Retina (tissue), 1 donor: ENCODE measurements at regions not wholly inside any gene's neighbourhood (a gene's known extent, or its start where the extent isn't known, plus 50 kb on each side); places are given as distances from the start of the nearest gene placed in this dataset.
"Not testable (repeated sequence)": the region's sequence is repeated elsewhere in the genome, so short reads cannot be mapped to it uniquely, and the experiment has no call there.

Experiments used
- DNase-seq: peaks from one replicate; pipeline ENCODE4 v3.0.0-alpha.2; 2016

GRCh38 chr12:69141074-69141473 lies 98.3 kb upstream of the CPSF6 start:
- DNase-seq = no peak

GRCh38 chr12:69149270-69149669 lies 90.1 kb upstream of the CPSF6 start:
- DNase-seq = no peak

- no peak for DNase-seq
These were observed 89.1 kb upstream of the CPSF6 start for GRCh38 chr12:69150083-69150795.

GRCh38 chr12:69150796-69151127 lies 88.6 kb upstream of the CPSF6 start:
- DNase-seq = no peak

GRCh38 chr12:69151254-69151764 lies 88.1 kb upstream of the CPSF6 start:
- no peak for DNase-seq

GRCh38 chr12:69154585-69155363 lies 84.6 kb upstream of the CPSF6 start:
- DNase-seq = peak; percentile 68

- peak; percentile 88 for DNase-seq
These were observed 82.2 kb upstream of the CPSF6 start for GRCh38 chr12:69157023-69157655.

GRCh38 chr12:69161829-69162228 lies 77.5 kb upstream of the CPSF6 start:
- peak; percentile 37 for DNase-seq

GRCh38 chr12:69163681-69164362 lies 75.5 kb upstream of the CPSF6 start:
- DNase-seq = no peak

GRCh38 chr12:69167648-69168165 lies 71.7 kb upstream of the CPSF6 start:
- DNase-seq = no peak

- no peak for DNase-seq
These were observed 71.0 kb upstream of the CPSF6 start for GRCh38 chr12:69168363-69168762.

- no peak for DNase-seq
These were observed 70.5 kb upstream of the CPSF6 start for GRCh38 chr12:69168828-69169227.

- no peak for DNase-seq
These were observed 69.1 kb upstream of the CPSF6 start for GRCh38 chr12:69170293-69170692.

GRCh38 chr12:69171881-69172280 lies 67.5 kb upstream of the CPSF6 start:
- no peak for DNase-seq

GRCh38 chr12:69172491-69172890 lies 66.9 kb upstream of the CPSF6 start:
- DNase-seq = no peak

GRCh38 chr12:69173368-69173767 lies 66.0 kb upstream of the CPSF6 start:
- DNase-seq = peak; percentile 81

GRCh38 chr12:69179786-69180185 lies 59.6 kb upstream of the CPSF6 start:
- DNase-seq = no peak

- not testable (repeated sequence) for DNase-seq
These were observed 51.8 kb upstream of the CPSF6 start for GRCh38 chr12:69187572-69187971.

GRCh38 chr12:69189378-69189978 lies 49.9 kb upstream of the CPSF6 start:
- no peak for DNase-seq
